ENCODE measurements at regions not wholly inside any gene's neighbourhood (a gene's known extent, or its start where the extent isn't known, plus 50 kb on each side); places are given as distances from the start of the nearest gene placed in this dataset.

- BruUV-seq (replicated peaks) = no TSS peak
- DNase-seq (ENCODE audit: low read depth, low spot score) = no peak
- ChIA-PET POLR2A (no interaction called here), CTCF (no interaction called here)
- no peak overlapping the region for H3K27ac ChIP-seq (ENCODE audit: low read length)
- no peaks in the 10 kb centered on the region for H3K27me3 ChIP-seq (ENCODE audit: control insufficient read depth, insufficient read depth, low read length)
- ATAC-seq = no peak
- no peak overlapping the region for H3K4me3 ChIP-seq (ENCODE audit: low read depth in 2 of 2, low read length in 2 of 2)
- H3K9me3 ChIP-seq (ENCODE audit: control insufficient read depth, insufficient read depth, low read depth, low read length) = no peaks in the 10 kb centered on the region
- in situ Hi-C loops (cut with HindIII; ENCODE audit: low pct_unique_long_range_greater_than_20kb, low sequenced_read_pairs) = no loop called here
- no peak for TF ChIP-seq REST (IDR thresholded peaks at IDR 0.05; ENCODE audit: insufficient read depth in 1 of 2, low read depth in 2 of 2, low read length in 1 of 2)
- intact Hi-C loops (cut with micrococcal nuclease; ENCODE audit: unreplicated experiment) = no loop called here
- no peaks in the 10 kb centered on the region for H3K36me3 ChIP-seq (ENCODE audit: control insufficient read depth, insufficient read depth, low read length)
- no peaks in the 10 kb centered on the region for H3K4me1 ChIP-seq (ENCODE audit: control insufficient read depth, insufficient read depth, low read length)
These were observed 129.7 kb upstream of the MEIS2 start for GRCh38 chr15:37229855-37230619.

GRCh38 chr15:37245358-37245757 lies 145.0 kb upstream of the MEIS2 start:
- BruUV-seq (replicated peaks) = no TSS peak
- ATAC-seq (no peak), DNase-seq (ENCODE audit: low read depth, low spot score) (no peak)
- H3K27me3 ChIP-seq (ENCODE audit: control insufficient read depth, insufficient read depth, low read length) = no peaks in the 10 kb centered on the region
- H3K27ac ChIP-seq (ENCODE audit: low read length) = no peak overlapping the region
- CTCF ChIA-PET = no interaction called here
- in situ Hi-C loops (cut with HindIII; ENCODE audit: low pct_unique_long_range_greater_than_20kb, low sequenced_read_pairs) = no loop called here
- no peak overlapping the region for H3K4me3 ChIP-seq (ENCODE audit: low read depth in 2 of 2, low read length in 2 of 2)
- POLR2A ChIA-PET = no interaction called here
- H3K36me3 ChIP-seq (ENCODE audit: control insufficient read depth, insufficient read depth, low read length) = no peaks in the 10 kb centered on the region
- no peaks in the 10 kb centered on the region for H3K4me1 ChIP-seq (ENCODE audit: control insufficient read depth, insufficient read depth, low read length)
- H3K9me3 ChIP-seq (ENCODE audit: control insufficient read depth, insufficient read depth, low read depth, low read length) = no peaks in the 10 kb centered on the region
- TF ChIP-seq CTCF (IDR thresholded peaks at IDR 0.05) (no peak), TCF7L2 (IDR thresholded peaks at IDR 0.05; ENCODE audit: low read depth, low read length) (no peak), SIN3A (IDR thresholded peaks at IDR 0.05; ENCODE audit: borderline replicate concordance, insufficient read depth, low read depth, low read length) (no peak), POLR2AphosphoS5 (IDR thresholded peaks at IDR 0.05; ENCODE audit: low read depth, low read length) (no peak), REST (IDR thresholded peaks at IDR 0.05; ENCODE audit: insufficient read depth in 1 of 2, low read depth in 2 of 2, low read length in 1 of 2) (no peak)
- intact Hi-C loops (cut with micrococcal nuclease; ENCODE audit: unreplicated experiment) = loop anchor here (2.0 kb wide), 1 partner anchor 33 kb away; no protein-coding TSS in a partner anchor

All from Panc1 (cell line).